DND-41 (cell line): ENCODE measurements at regions not wholly inside any gene's neighbourhood (a gene's known extent, or its start where the extent isn't known, plus 50 kb on each side); places are given as distances from the start of the nearest gene placed in this dataset.

Experiments used
- ATAC-seq: fragments of 200-7000 bp; cut with Tn5 transposase; 3 replicates; pipeline ENCODE4 v1.9.1; 2021; ENCODE audit warnings: low read depth; ENCODE audit not compliant: insufficient read depth
- DNase-seq: peaks from one replicate; pipeline ENCODE4 v3.0.0-alpha.2; 2020
- H2AFZ ChIP-seq: 2 replicates; pipeline ENCODE4 v1.6.0; 2012; ENCODE audit warnings: low read depth, low read length
- H3K27ac ChIP-seq: 2 replicates; pipeline ENCODE4 v1.5.1; 2012; ENCODE audit warnings: low read length, inconsistent platforms
- H3K27me3 ChIP-seq: fragments of 200-600 bp; sonication (generic); 2 replicates; pipeline ENCODE4 v1.6.0; 2012; ENCODE audit warnings: low read length, mild to moderate bottlenecking, inconsistent platforms; ENCODE audit not compliant: insufficient read depth, poor library complexity
- H3K36me3 ChIP-seq: 2 replicates; pipeline ENCODE4 v1.5.1; 2012; ENCODE audit warnings: low read length, inconsistent platforms; ENCODE audit not compliant: insufficient read depth
- H3K4me1 ChIP-seq: 2 replicates; pipeline ENCODE4 v1.5.1; 2012; ENCODE audit warnings: mild to moderate bottlenecking, low read length; ENCODE audit not compliant: insufficient read depth
- H3K4me2 ChIP-seq: 2 replicates; pipeline ENCODE4 v1.6.0; 2012; ENCODE audit warnings: mild to moderate bottlenecking, moderate library complexity, low read length, inconsistent platforms; ENCODE audit not compliant: insufficient read depth
- H3K4me3 ChIP-seq, 2 experiments: fragments of 200-600 bp in 1 of 2; shearing (Covaris generic) in 1 of 2; 2 replicates each; pipeline ENCODE4 v1.5.1; 2012 to 2016; ENCODE audit warnings: inconsistent platforms in 2 of 2, low read length in 2 of 2, mild to moderate bottlenecking in 2 of 2, low read depth in 1 of 2, moderate library complexity in 1 of 2
- H3K79me2 ChIP-seq: 2 replicates; pipeline ENCODE4 v1.6.0; 2012; ENCODE audit warnings: low read length, inconsistent platforms; ENCODE audit not compliant: insufficient read depth
- H3K9ac ChIP-seq: 2 replicates; pipeline ENCODE4 v1.6.0; 2012; ENCODE audit warnings: low read depth, mild to moderate bottlenecking, inconsistent platforms, low read length, moderate library complexity
- H3K9me3 ChIP-seq: 2 replicates; pipeline ENCODE4 v1.5.1; 2012; ENCODE audit warnings: low read length, moderate library complexity, mild to moderate bottlenecking, inconsistent platforms; ENCODE audit not compliant: insufficient read depth, severe bottlenecking
- H4K20me1 ChIP-seq: 2 replicates; pipeline ENCODE4 v1.6.0; 2012; ENCODE audit warnings: low read length; ENCODE audit not compliant: insufficient read depth
- CTCF ChIP-seq: IDR thresholded peaks from 2 replicates; pipeline ENCODE4 v1.5.1; 2012; ENCODE audit warnings: borderline replicate concordance, low read length, moderate library complexity, mild to moderate bottlenecking; ENCODE audit not compliant: poor library complexity, severe bottlenecking; ENCODE audit errors: extremely low read depth
- EZH2 ChIP-seq: IDR thresholded peaks from 3 replicates; pipeline ENCODE4 v1.6.1; 2012; ENCODE audit warnings: borderline replicate concordance, low read depth, mild to moderate bottlenecking, moderate library complexity, low read length, inconsistent platforms; ENCODE audit not compliant: severe bottlenecking

- Histone ChIP-seq H3K9me3 (no peaks in the 10 kb centered on the region), H3K4me2 (no peak overlapping the region), H3K4me1 (no peaks in the 10 kb centered on the region), H3K4me3 (no peak overlapping the region), H3K36me3 (no peaks in the 10 kb centered on the region), H3K9ac (no peak overlapping the region), H3K27me3 (peaks cover 64% of the 10 kb centered on the region), H3K79me2 (no peaks in the 10 kb centered on the region), H3K27ac (no peak overlapping the region), H2AFZ (no peak overlapping the region), H4K20me1 (peaks cover 10% of the 10 kb centered on the region)
- no peak for TF ChIP-seq CTCF
- TF ChIP-seq EZH2: no peak
- no peak for ATAC-seq
- DNase-seq: no peak
Measured at GRCh38 chr20:58133020-58133808, 95.2 kb downstream of the ANKRD60 start.

GRCh38 chr20:58131551-58132142, 96.8 kb downstream of the ANKRD60 start:
- Histone ChIP-seq H3K9me3 (no peaks in the 10 kb centered on the region), H3K27ac (no peak overlapping the region), H3K4me1 (no peaks in the 10 kb centered on the region), H3K9ac (no peak overlapping the region), H3K4me3 (no peak overlapping the region), H3K4me2 (no peak overlapping the region), H2AFZ (no peak overlapping the region), H3K36me3 (no peaks in the 10 kb centered on the region), H3K27me3 (peaks cover 58% of the 10 kb centered on the region), H4K20me1 (peaks cover 4% of the 10 kb centered on the region), H3K79me2 (no peaks in the 10 kb centered on the region)
- TF ChIP-seq CTCF: no peak
- no peak for TF ChIP-seq EZH2
- ATAC-seq (peak; percentile 67), DNase-seq (peak; percentile 33)

GRCh38 chr20:58131151-58131550, 97.3 kb downstream of the ANKRD60 start:
- Histone ChIP-seq H3K27ac (no peak overlapping the region), H3K27me3 (peaks cover 58% of the 10 kb centered on the region), H3K36me3 (no peaks in the 10 kb centered on the region), H3K4me2 (no peak overlapping the region), H3K9me3 (no peaks in the 10 kb centered on the region), H4K20me1 (peaks cover 4% of the 10 kb centered on the region), H2AFZ (no peak overlapping the region), H3K79me2 (no peaks in the 10 kb centered on the region), H3K9ac (no peak overlapping the region), H3K4me1 (no peaks in the 10 kb centered on the region), H3K4me3 (no peak overlapping the region)
- ATAC-seq (no peak), DNase-seq (no peak)
- TF ChIP-seq CTCF (no peak), EZH2 (no peak)
